SK-N-SH (cell line): ENCODE measurements at regions not wholly inside any gene's neighbourhood (a gene's known extent, or its start where the extent isn't known, plus 50 kb on each side); places are given as distances from the start of the nearest gene placed in this dataset.

Source experiments
- CTCF ChIA-PET: fragments of 300-600, 350-600 bp; formaldehyde crosslinking; extraction: SDS; loops from one replicate; lab custom pipeline; 2021; lab: Yijun Ruan, JAX
- POLR2A ChIA-PET: fragments of 350-600 bp; sonication (Branson Sonifier 250); formaldehyde crosslinking; extraction: SDS; loops from one replicate; lab custom pipeline; 2020; ENCODE audit warnings: antibody characterized with exemption, inconsistent platforms; lab: Yijun Ruan, JAX
- DNase-seq: peaks from one replicate; pipeline ENCODE4 v3.0.0; 2012
- H2AFZ ChIP-seq: fragments of 200-600 bp; sonication (generic); 2 replicates; pipeline ENCODE4 v1.8.1; 2016; ENCODE audit warnings: antibody characterized with exemption, mild to moderate bottlenecking, low read depth
- H3F3A ChIP-seq: fragments of 200-600 bp; sonication (generic); replicated peaks from 2 replicates; pipeline ENCODE3; 2016; ENCODE audit warnings: antibody characterized with exemption, mild to moderate bottlenecking; ENCODE audit not compliant: insufficient read depth
- H3K27ac ChIP-seq, 2 experiments: fragments of 200-500 bp in 1 of 2; fragments of 200-600 bp in 1 of 2; sonication (Bioruptor generic) in 1 of 2; sonication (generic), shearing (Covaris generic) in 1 of 2; 2 replicates each; pipeline versions ENCODE4 v1.5.1 to v1.6.1; 2014 to 2016; ENCODE audit warnings: low read depth in 2 of 2, inconsistent platforms in 1 of 2, low read length in 1 of 2, mild to moderate bottlenecking in 1 of 2, mixed read lengths in 1 of 2
- H3K27me3 ChIP-seq: fragments of 200-600 bp; sonication (generic), shearing (Covaris generic); 2 replicates; pipeline ENCODE4 v1.6.1; 2016; ENCODE audit warnings: mixed run types; ENCODE audit not compliant: insufficient read depth
- H3K36me3 ChIP-seq, 2 experiments: fragments of 200-500 bp in 1 of 2; fragments of 200-600 bp in 1 of 2; sonication (Bioruptor generic) in 1 of 2; sonication (generic) in 1 of 2; replicated peaks in 1 of 2; 2 replicates each; pipeline versions ENCODE3 to v1.5.1; 2014 to 2016; ENCODE audit warnings: low read length in 1 of 2, mild to moderate bottlenecking in 1 of 2; ENCODE audit not compliant: insufficient read depth in 2 of 2, control insufficient read depth in 1 of 2
- H3K4me1 ChIP-seq, 2 experiments: fragments of 200-500 bp in 1 of 2; fragments of 200-600 bp in 1 of 2; sonication (Bioruptor generic) in 1 of 2; sonication (generic), shearing (Covaris generic) in 1 of 2; 2 replicates each; pipeline versions ENCODE4 v1.5.1 to v1.6.1; 2014 to 2016; ENCODE audit warnings: low read depth in 1 of 2, low read length in 1 of 2, mixed run types in 1 of 2; ENCODE audit not compliant: insufficient read depth in 2 of 2, control insufficient read depth in 1 of 2
- H3K4me2 ChIP-seq: fragments of 200-600 bp; sonication (generic), shearing (Covaris generic); 2 replicates; pipeline ENCODE4 v1.6.1; 2017; ENCODE audit warnings: mixed run types
- H3K4me3 ChIP-seq, 2 experiments: fragments of 200-500 bp in 1 of 2; fragments of 200-600 bp in 1 of 2; sonication (Bioruptor generic) in 1 of 2; sonication (generic), shearing (Covaris generic) in 1 of 2; 2 replicates each; pipeline versions ENCODE4 v1.5.1 to v1.8.1; 2014 to 2016; ENCODE audit warnings: low read depth in 2 of 2, inconsistent platforms in 1 of 2, low read length in 1 of 2, mild to moderate bottlenecking in 1 of 2, mixed read lengths in 1 of 2, moderate library complexity in 1 of 2
- H3K79me2 ChIP-seq: fragments of 200-600 bp; sonication (generic); 2 replicates; pipeline ENCODE4 v1.8.1; 2017; ENCODE audit warnings: mild to moderate bottlenecking; ENCODE audit not compliant: insufficient read depth
- H3K9ac ChIP-seq: fragments of 200-600 bp; sonication (generic); 2 replicates; pipeline ENCODE4 v1.6.1; 2017; ENCODE audit warnings: mixed run types
- H3K9me2 ChIP-seq: fragments of 200-600 bp; sonication (generic); 2 replicates; pipeline ENCODE4 v1.6.1; 2017; ENCODE audit warnings: mixed run types
- H3K9me3 ChIP-seq: fragments of 200-600 bp; sonication (generic); 2 replicates; pipeline ENCODE4 v1.6.1; 2017; ENCODE audit warnings: mixed run types, mild to moderate bottlenecking, moderate library complexity
- H4K20me1 ChIP-seq: fragments of 200-600 bp; sonication (generic); 2 replicates; pipeline ENCODE4 v1.6.1; 2017; ENCODE audit warnings: mild to moderate bottlenecking, mixed run types; ENCODE audit not compliant: insufficient read depth
- FOXM1 ChIP-seq: IDR thresholded peaks from 2 replicates; pipeline ENCODE4 v1.4.0; 2012; ENCODE audit warnings: low read depth, mild to moderate bottlenecking
- GABPA ChIP-seq: IDR thresholded peaks from 2 replicates; pipeline ENCODE4 v1.4.0; 2012; ENCODE audit warnings: low read depth, mild to moderate bottlenecking
- GATA2 ChIP-seq: sonication (generic); formaldehyde crosslinking; IDR thresholded peaks from 2 replicates; pipeline ENCODE4 v1.5.0; 2020; ENCODE audit warnings: mild to moderate bottlenecking, missing genetic modification reagents
- IRF3 ChIP-seq: fragments of 150-350 bp; IDR thresholded peaks from 2 replicates; pipeline ENCODE4 v1.6.1; 2016; ENCODE audit warnings: mild to moderate bottlenecking, low read depth, low read length
- NRF1 ChIP-seq: IDR thresholded peaks from 2 replicates; pipeline ENCODE4 v1.6.1; 2012; ENCODE audit warnings: low read depth, mild to moderate bottlenecking, low read length
- PBX3 ChIP-seq: IDR thresholded peaks from 2 replicates; pipeline ENCODE4; 2012
- RAD21 ChIP-seq: IDR thresholded peaks from 2 replicates; pipeline ENCODE4 v1.6.1; 2012; ENCODE audit warnings: mild to moderate bottlenecking, low read length
- TCF12 ChIP-seq: IDR thresholded peaks from 2 replicates; pipeline ENCODE4 v1.4.0; 2012
- TEAD4 ChIP-seq: IDR thresholded peaks from 2 replicates; pipeline ENCODE4 v1.4.0; 2012; ENCODE audit warnings: mild to moderate bottlenecking, borderline replicate concordance; ENCODE audit not compliant: insufficient read depth
- USF1 ChIP-seq: IDR thresholded peaks from 2 replicates; pipeline ENCODE4 v1.4.0; 2012; ENCODE audit warnings: low read depth, borderline replicate concordance
- YY1 ChIP-seq: IDR thresholded peaks from 2 replicates; pipeline ENCODE4 v1.4.0; 2012; ENCODE audit warnings: low read depth, mild to moderate bottlenecking
- ZBTB33 ChIP-seq: IDR thresholded peaks from 2 replicates; pipeline ENCODE4 v1.4.0; 2012; ENCODE audit warnings: low read depth, borderline replicate concordance
- WGBS: methylation state at CpG from one replicate; pipeline ENCODE4 v1.1.6; 2017; ENCODE audit warnings: low lambda C conversion rate; 5-methylcytosine and 5-hydroxymethylcytosine counted together

- 41% methylated on average over 5 of the region's 5 CpGs for WGBS
- no peak overlapping the region; the same call in 1 of the 2 replicates for H2AFZ ChIP-seq
- POLR2A ChIA-PET, result no interaction called here
Observed at GRCh38 chr2:13826314-13826853, 806.1 kb upstream of the LRATD1 start.

More at GRCh38 chr2:13826314-13826853, 806.1 kb upstream of the LRATD1 start:
- no peaks in the 10 kb centered on the region for H3F3A ChIP-seq
- H3K9me3 ChIP-seq, result no peaks in the 10 kb centered on the region
- DNase-seq, result no peak
- H3K9me2 ChIP-seq, result no peaks in the 10 kb centered on the region
- no peaks in the 10 kb centered on the region for H3K79me2 ChIP-seq
- no peaks in the 10 kb centered on the region for H4K20me1 ChIP-seq
- no peaks in the 10 kb centered on the region for H3K36me3 ChIP-seq
- no peaks in the 10 kb centered on the region for H3K4me1 ChIP-seq
- CTCF ChIA-PET, result no interaction called here
- no peak for TF ChIP-seq YY1
- no peak for TF ChIP-seq RAD21
- TF ChIP-seq TCF12, result no peak
- TF ChIP-seq FOXM1, result no peak
- no peak for TF ChIP-seq USF1
- TF ChIP-seq ZBTB33, result no peak
- TF ChIP-seq PBX3, result no peak
- no peak for TF ChIP-seq GABPA
- TF ChIP-seq NRF1, result no peak
- no peak for TF ChIP-seq GATA2
- no peak for TF ChIP-seq IRF3
- TF ChIP-seq TEAD4, result no peak
- TF ChIP-seq, all 33 proteins: peak for 0
- H3K27ac ChIP-seq, result no peak overlapping the region
- H3K27me3 ChIP-seq, result no peaks in the 10 kb centered on the region
- no peak overlapping the region for H3K4me2 ChIP-seq
- no peak overlapping the region for H3K9ac ChIP-seq
- H3K4me3 ChIP-seq, result no peak overlapping the region
